ENCODE measurements at regions not wholly inside any gene's neighbourhood (a gene's known extent, or its start where the extent isn't known, plus 50 kb on each side); places are given as distances from the start of the nearest gene placed in this dataset.

- DNase-seq (ENCODE audit: extremely low read depth, low read depth) = peak; percentile 49
- TF ChIP-seq CTCF (IDR thresholded peaks at IDR 0.05; ENCODE audit: low read depth, low read length) = no peak
These were observed 125.9 kb upstream of the OSMR start for GRCh38 chr5:38719916-38720315.

GRCh38 chr5:38720554-38721361, 125.1 kb upstream of the OSMR start:
- DNase-seq (ENCODE audit: extremely low read depth, low read depth) = no peak
- TF ChIP-seq CTCF (IDR thresholded peaks at IDR 0.05; ENCODE audit: low read depth, low read length) = no peak

- no peak for TF ChIP-seq CTCF (IDR thresholded peaks at IDR 0.05; ENCODE audit: low read depth, low read length)
- DNase-seq (ENCODE audit: extremely low read depth, low read depth) = no peak
These were observed 122.9 kb upstream of the OSMR start for GRCh38 chr5:38722918-38723317.

GRCh38 chr5:38723426-38723825, 122.4 kb upstream of the OSMR start:
- no peak for TF ChIP-seq CTCF (IDR thresholded peaks at IDR 0.05; ENCODE audit: low read depth, low read length)
- no peak for DNase-seq (ENCODE audit: extremely low read depth, low read depth)

GRCh38 chr5:38724301-38725030, 121.3 kb upstream of the OSMR start:
- no peak for DNase-seq (ENCODE audit: extremely low read depth, low read depth)
- TF ChIP-seq CTCF (IDR thresholded peaks at IDR 0.05; ENCODE audit: low read depth, low read length) = no peak

- no peak for DNase-seq (ENCODE audit: extremely low read depth, low read depth)
- no peak for TF ChIP-seq CTCF (IDR thresholded peaks at IDR 0.05; ENCODE audit: low read depth, low read length)
These were observed 120.4 kb upstream of the OSMR start for GRCh38 chr5:38725371-38725865.

GRCh38 chr5:38726279-38726678, 119.5 kb upstream of the OSMR start:
- DNase-seq (ENCODE audit: extremely low read depth, low read depth) = no peak
- TF ChIP-seq CTCF (IDR thresholded peaks at IDR 0.05; ENCODE audit: low read depth, low read length) = no peak

Data from AG09319 (cell line).